IPS-20b (cell line): ENCODE measurements at regions not wholly inside any gene's neighbourhood (a gene's known extent, or its start where the extent isn't known, plus 50 kb on each side); places are given as distances from the start of the nearest gene placed in this dataset.

ENCODE experiments used
- H3K27ac ChIP-seq: one replicate; pipeline ENCODE4 v1.5.1; 2013; ENCODE audit warnings: low read length
- H3K27me3 ChIP-seq: 2 replicates; pipeline ENCODE4 v1.6.1; 2013; ENCODE audit warnings: mild to moderate bottlenecking, low read length, inconsistent platforms; ENCODE audit not compliant: insufficient read depth
- H3K36me3 ChIP-seq: 2 replicates; pipeline ENCODE4 v1.6.1; 2013; ENCODE audit warnings: low read depth, mild to moderate bottlenecking, inconsistent platforms, low read length, moderate library complexity; ENCODE audit not compliant: insufficient read depth
- H3K4me1 ChIP-seq: 2 replicates; pipeline ENCODE4 v1.6.1; 2013; ENCODE audit warnings: mild to moderate bottlenecking, control low read depth, inconsistent platforms, low read length, moderate library complexity; ENCODE audit not compliant: insufficient read depth
- H3K4me3 ChIP-seq: 2 replicates; pipeline ENCODE4 v1.5.1; 2013; ENCODE audit warnings: mild to moderate bottlenecking, low read length, inconsistent platforms
- H3K9ac ChIP-seq: 2 replicates; pipeline ENCODE4 v1.6.1; 2013; ENCODE audit warnings: low read depth, mild to moderate bottlenecking, inconsistent platforms, low read length, moderate library complexity
- H3K9me3 ChIP-seq: 2 replicates; pipeline ENCODE4 v1.6.1; 2013; ENCODE audit warnings: mild to moderate bottlenecking, low read depth, low read length, inconsistent platforms; ENCODE audit not compliant: insufficient read depth

DNA sequence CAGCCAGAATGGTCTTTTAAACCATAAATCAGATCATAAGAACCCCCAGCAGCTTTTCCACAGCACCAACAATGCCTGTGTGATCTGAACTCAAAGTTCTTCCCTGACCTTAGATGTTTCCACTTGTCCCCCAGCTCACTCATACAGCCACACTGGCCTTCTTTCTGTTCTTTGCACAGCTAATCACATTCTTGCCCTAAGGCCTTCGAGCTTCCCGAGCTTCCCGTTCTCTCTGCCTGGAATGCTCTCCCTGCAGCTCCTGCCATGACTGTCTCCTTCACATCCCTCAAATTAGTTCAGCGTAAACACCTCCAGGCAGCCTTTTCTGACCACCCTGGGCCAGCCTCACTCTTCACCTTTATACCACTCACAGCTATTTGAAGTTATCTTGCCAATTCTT lies 166.8 kb upstream of the NFE2L3 start:
- no peaks in the 10 kb centered on the region for H3K9me3 ChIP-seq
- H3K27me3 ChIP-seq: no peaks in the 10 kb centered on the region
- H3K36me3 ChIP-seq: no peaks in the 10 kb centered on the region
- no peak overlapping the region for H3K27ac ChIP-seq
- H3K4me1 ChIP-seq: no peaks in the 10 kb centered on the region
- H3K4me3 ChIP-seq: no peak overlapping the region
- no peak overlapping the region for H3K9ac ChIP-seq

DNA sequence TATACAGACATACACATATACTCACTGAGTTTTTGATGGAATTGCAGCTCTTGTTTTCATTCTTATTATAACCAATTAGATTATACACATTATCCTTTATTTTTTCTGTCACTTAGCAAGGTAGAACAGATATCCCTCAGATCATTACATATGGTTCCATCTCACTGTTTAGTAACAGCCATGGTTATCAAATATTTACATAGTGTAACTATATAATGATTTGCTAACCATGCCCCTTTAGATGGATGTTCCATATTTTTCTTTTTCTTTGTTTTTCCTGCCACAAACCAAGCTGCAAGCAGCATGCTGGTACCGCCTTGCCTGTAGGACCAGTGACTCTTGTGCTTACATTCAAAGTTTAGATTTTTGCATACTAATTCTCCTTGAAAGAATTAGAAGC lies 163.4 kb upstream of the NFE2L3 start:
- no peaks in the 10 kb centered on the region for H3K9me3 ChIP-seq
- H3K36me3 ChIP-seq: no peaks in the 10 kb centered on the region
- no peak overlapping the region for H3K9ac ChIP-seq
- H3K27ac ChIP-seq: no peak overlapping the region
- no peak overlapping the region for H3K4me3 ChIP-seq
- H3K4me1 ChIP-seq: no peaks in the 10 kb centered on the region
- H3K27me3 ChIP-seq: no peaks in the 10 kb centered on the region

DNA sequence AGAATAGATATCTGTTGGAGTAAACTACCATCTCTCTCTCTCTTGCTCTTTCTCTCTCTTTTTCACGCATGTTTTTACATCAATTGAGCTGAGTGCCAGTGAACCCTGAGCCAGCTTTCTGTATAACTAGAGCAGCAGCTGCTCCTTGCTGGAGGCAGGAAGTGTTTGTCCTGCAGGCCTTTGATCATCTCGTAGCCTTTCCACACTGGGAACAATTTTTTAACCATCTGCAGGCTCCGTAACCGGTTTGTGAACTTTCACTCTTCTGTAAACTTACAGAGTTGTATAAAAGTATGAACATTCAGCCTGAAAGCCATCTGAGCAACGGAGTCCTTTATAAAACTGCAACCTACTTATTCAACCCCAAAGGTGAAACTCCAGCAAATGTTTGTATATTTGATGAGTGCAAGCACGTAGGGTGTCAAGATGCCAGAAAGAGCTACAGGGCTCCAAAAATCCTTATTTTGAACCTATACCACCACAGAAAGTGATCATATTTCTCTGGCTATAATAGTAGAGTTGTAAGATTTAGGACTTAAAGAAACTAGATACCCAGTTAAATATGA lies 162.8 kb upstream of the NFE2L3 start:
- H3K9ac ChIP-seq: no peak overlapping the region
- no peaks in the 10 kb centered on the region for H3K9me3 ChIP-seq
- no peak overlapping the region for H3K27ac ChIP-seq
- no peaks in the 10 kb centered on the region for H3K4me1 ChIP-seq
- no peaks in the 10 kb centered on the region for H3K27me3 ChIP-seq
- no peak overlapping the region for H3K4me3 ChIP-seq
- no peaks in the 10 kb centered on the region for H3K36me3 ChIP-seq

DNA sequence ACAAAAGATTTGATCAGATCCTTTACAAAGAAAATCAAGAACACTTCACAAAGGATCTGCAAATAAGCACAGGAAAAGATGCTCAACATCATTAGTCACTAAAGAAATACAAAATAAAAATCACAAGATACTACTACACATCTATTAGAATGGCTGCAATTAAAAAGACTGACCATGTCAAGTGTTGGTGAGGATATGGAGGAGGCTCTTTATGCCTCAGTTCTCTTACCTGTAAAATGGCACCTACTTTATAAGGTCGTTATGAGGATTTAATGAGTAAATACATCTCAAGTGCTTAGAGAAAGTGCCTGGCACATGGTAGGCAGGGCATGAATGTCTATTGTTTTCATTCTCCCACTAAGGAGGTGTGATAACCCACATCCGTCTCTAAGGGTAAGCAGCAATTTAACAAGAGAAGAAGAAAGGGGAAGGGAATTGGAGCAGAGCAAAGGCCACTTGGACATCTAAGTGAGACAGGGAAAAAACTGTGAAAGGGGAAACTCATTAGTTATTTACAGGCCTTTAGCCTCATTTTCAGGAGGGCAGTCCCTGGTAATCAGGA lies 157.5 kb upstream of the NFE2L3 start:
- Histone ChIP-seq H3K27me3 (no peaks in the 10 kb centered on the region), H3K27ac (no peak overlapping the region), H3K9me3 (no peaks in the 10 kb centered on the region), H3K4me3 (no peak overlapping the region), H3K9ac (no peak overlapping the region), H3K4me1 (no peaks in the 10 kb centered on the region), H3K36me3 (no peaks in the 10 kb centered on the region)

DNA sequence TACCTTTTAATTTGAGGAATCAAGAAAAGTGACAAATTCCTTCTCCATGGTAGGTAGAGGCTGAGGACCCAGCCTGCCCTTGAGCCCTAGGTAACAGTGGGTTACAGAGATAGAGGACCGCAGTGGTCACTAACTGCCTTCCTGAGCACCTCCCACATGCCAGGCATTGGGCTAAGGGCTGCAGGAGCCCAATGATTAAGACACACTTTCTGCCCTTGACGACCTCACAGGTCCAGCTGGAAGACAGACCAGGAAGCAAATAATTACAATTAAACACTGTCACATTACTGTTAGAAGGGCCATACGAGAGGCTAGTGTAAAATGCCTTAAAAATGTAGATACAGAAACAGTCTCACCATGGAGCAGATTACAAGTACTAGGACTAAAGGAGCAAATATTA lies 156.8 kb upstream of the NFE2L3 start:
- H3K36me3 ChIP-seq: no peaks in the 10 kb centered on the region
- H3K4me1 ChIP-seq: no peaks in the 10 kb centered on the region
- no peaks in the 10 kb centered on the region for H3K27me3 ChIP-seq
- no peak overlapping the region for H3K9ac ChIP-seq
- H3K9me3 ChIP-seq: no peaks in the 10 kb centered on the region
- H3K27ac ChIP-seq: no peak overlapping the region
- no peak overlapping the region for H3K4me3 ChIP-seq

DNA sequence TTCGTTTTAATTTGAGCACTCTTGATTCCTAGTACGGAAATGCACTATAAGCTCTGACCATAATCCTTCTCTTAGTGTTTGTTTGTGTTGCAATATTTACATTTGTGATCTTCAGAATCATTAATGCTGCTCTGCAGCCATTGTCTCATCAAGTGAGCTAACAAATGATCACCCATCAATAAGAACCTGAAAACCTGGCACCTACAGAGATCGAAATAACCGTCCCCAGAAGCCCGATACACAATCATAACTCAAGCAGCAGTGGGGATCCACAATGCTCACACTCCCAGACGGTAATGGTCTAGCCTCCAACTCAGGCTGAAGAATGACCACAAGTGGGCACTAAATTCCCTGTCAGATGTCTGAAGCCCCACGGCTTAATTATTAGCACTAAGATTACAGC lies 156.0 kb upstream of the NFE2L3 start:
- Histone ChIP-seq H3K4me1 (no peaks in the 10 kb centered on the region), H3K9me3 (no peaks in the 10 kb centered on the region), H3K36me3 (no peaks in the 10 kb centered on the region), H3K27ac (no peak overlapping the region), H3K4me3 (no peak overlapping the region), H3K9ac (no peak overlapping the region), H3K27me3 (no peaks in the 10 kb centered on the region)

DNA sequence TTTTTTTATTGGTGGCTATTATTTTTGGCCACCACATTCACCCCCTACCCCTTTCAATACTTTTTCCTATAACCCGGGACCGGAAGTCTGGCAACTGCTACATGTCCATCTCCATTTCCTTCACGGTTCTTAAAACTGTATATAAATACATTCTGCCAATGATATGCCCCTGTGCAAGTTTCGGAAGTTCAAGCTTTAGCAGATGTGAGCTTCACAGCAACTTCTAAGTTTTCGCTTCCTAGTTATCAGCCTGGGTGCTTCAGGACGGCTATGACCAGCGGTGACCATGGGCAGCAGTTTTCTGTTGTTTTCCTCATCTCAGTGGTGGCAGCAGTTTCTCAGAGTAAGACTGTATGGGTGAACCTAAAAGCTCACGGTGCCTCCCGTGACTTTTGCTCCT lies 153.5 kb upstream of the NFE2L3 start:
- no peak overlapping the region for H3K27ac ChIP-seq
- no peaks in the 10 kb centered on the region for H3K36me3 ChIP-seq
- no peaks in the 10 kb centered on the region for H3K27me3 ChIP-seq
- H3K4me1 ChIP-seq: no peaks in the 10 kb centered on the region
- no peak overlapping the region for H3K4me3 ChIP-seq
- no peaks in the 10 kb centered on the region for H3K9me3 ChIP-seq
- H3K9ac ChIP-seq: no peak overlapping the region

DNA sequence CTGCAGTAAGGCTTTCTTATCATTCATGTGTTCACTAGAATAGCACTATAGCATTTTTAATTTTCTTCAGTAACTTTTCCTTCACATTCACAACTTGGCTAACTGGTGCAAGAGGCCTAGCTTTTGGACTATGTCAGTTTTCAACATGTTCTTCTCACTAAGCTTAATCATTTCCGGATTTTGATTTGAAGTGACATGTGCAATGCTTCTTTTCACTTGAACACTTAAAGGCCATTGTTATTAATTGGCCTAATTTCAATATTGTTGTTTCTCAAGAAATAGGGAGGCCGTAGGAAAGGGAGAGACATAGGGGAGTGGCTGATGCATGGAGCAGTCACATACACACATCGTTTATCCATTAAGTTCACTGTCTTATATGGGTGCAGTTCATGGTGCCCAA lies 151.2 kb upstream of the NFE2L3 start:
- no peaks in the 10 kb centered on the region for H3K9me3 ChIP-seq
- H3K36me3 ChIP-seq: no peaks in the 10 kb centered on the region
- H3K4me1 ChIP-seq: no peaks in the 10 kb centered on the region
- H3K27ac ChIP-seq: no peak overlapping the region
- H3K27me3 ChIP-seq: no peaks in the 10 kb centered on the region
- no peak overlapping the region for H3K9ac ChIP-seq
- no peak overlapping the region for H3K4me3 ChIP-seq

DNA sequence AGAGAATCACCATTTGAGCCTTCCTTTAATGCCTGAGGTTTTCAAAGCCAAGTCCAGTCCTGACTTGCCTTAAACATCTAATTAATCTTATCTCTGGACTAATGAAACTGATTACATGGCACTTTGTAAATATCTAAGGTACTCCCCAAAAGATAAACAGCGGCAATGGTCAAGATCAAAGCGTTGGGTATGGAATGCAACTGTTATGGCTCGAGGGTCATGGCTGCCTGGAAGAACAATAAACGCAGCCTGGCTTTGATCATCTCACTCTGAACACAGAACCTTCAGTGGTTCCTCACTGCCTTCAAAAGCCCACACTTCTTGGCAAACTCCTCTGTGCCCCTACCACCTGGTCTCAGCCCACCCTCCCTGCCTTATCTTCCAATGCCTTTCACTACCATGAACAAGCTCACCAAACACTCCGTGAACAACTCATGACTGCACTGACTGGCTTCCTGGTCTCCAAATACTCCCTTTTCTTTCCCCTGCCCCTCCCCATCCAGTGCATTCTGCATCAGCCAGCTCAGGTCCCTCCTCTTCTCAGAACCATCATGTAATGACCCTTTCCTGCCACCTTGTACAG lies 150.2 kb upstream of the NFE2L3 start:
- Histone ChIP-seq H3K4me3 (no peak overlapping the region), H3K9ac (no peak overlapping the region), H3K4me1 (no peaks in the 10 kb centered on the region), H3K27me3 (no peaks in the 10 kb centered on the region; the same call in 1 of the 2 replicates), H3K36me3 (no peaks in the 10 kb centered on the region), H3K27ac (no peak overlapping the region), H3K9me3 (no peaks in the 10 kb centered on the region)

DNA sequence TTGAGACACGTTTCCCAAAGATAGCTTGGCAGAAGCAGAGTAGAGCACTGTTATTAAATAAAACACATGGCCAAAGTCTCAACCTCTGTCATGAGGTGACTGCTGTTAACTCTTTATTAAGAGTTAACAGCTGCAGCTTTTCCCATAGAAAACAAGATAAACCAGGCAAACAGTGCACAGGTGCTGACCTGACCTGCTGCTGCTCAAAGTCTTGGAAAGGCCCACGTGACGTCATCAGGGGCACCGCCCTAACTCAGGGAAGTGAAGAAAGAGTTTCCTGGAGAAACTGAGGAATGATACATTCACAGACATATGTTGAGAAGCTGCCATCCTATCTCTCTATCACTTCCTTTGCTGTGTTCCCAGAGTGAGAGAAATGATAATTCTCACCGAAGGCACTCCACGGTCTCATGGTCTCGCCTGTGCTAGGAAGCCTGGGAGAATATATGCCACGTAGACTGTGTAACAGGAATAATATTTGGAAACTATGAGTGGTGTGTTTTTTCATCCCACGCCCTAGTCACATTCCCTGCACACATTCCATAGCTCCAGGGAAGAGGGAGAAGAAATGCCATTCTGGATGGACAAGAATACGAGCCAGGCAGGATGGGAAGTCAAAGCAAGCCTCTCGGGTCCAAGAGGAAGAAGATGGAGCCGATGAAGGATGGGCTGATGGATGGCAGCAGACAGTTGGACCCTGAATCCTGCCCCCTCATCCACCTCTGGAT lies 146.2 kb upstream of the NFE2L3 start:
- H3K27ac ChIP-seq: no peak overlapping the region
- no peak overlapping the region for H3K9ac ChIP-seq
- no peaks in the 10 kb centered on the region for H3K36me3 ChIP-seq
- peaks cover 7% of the 10 kb centered on the region for H3K9me3 ChIP-seq
- H3K4me1 ChIP-seq: no peaks in the 10 kb centered on the region
- H3K27me3 ChIP-seq: peaks cover 3% of the 10 kb centered on the region; the same call in 1 of the 2 replicates
- H3K4me3 ChIP-seq: no peak overlapping the region

DNA sequence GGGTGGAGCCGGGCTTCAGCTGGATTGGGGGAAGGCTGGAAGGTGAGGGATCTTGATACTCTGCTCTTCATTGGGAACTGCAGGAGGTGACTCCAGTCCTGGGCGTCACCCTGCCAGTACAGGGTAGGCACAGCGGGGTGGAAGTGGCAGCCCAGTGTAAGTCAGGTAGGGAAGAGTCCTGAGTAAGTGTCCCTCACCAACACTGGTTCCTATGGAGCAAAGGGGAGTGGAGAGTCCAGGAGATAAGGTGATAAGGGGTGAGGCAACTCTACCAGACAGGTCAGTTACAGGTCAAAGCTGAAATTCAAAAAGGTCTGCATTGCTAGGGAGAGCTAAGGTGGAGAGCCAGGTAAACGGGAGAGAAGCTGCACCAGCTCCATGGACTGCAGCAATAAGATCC lies 145.6 kb upstream of the NFE2L3 start:
- Histone ChIP-seq H3K36me3 (no peaks in the 10 kb centered on the region), H3K27me3 (peaks cover 3% of the 10 kb centered on the region; the same call in 1 of the 2 replicates), H3K4me3 (no peak overlapping the region), H3K9me3 (peaks cover 13% of the 10 kb centered on the region), H3K9ac (no peak overlapping the region), H3K27ac (no peak overlapping the region), H3K4me1 (no peaks in the 10 kb centered on the region)

DNA sequence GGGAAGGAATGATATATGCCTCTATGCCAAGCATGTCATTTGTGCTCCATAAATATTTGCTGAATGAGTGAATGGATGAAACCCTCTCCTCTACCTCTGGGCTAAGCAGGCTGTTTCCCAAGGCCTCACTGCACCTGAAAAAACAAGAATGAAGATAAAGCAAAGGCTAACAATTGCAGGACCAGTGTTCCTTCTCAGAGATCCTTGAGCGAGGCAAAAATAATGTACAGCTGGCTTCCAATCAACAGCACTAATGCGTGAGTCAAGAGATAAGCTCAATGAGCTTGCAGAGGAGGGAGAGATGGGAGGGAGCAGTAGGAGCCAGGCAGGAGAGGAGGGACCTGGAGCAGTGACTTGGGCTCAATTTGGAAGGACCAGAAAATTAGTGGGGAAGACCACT lies 144.5 kb upstream of the NFE2L3 start:
- Histone ChIP-seq H3K27me3 (peaks cover 3% of the 10 kb centered on the region; the same call in 1 of the 2 replicates), H3K4me3 (no peak overlapping the region), H3K9ac (no peak overlapping the region), H3K27ac (no peak overlapping the region), H3K4me1 (no peaks in the 10 kb centered on the region), H3K36me3 (no peaks in the 10 kb centered on the region), H3K9me3 (peaks cover 21% of the 10 kb centered on the region)
